Esophagus muscularis mucosa (tissue), 4 donors: ENCODE measurements at regions not wholly inside any gene's neighbourhood (a gene's known extent, or its start where the extent isn't known, plus 50 kb on each side); places are given as distances from the start of the nearest gene placed in this dataset.

Source experiments
- DNase-seq: peaks from one replicate; pipeline ENCODE4 v3.0.0-alpha.2; 2017; ENCODE audit errors: extremely low spot score
- H3K27ac ChIP-seq, 4 donors: fragments of 200-600 bp; sonication (generic); replicated peaks in 1 of 4; 1 replicate in 3 of 4; 2 replicates in 1 of 4; pipeline ENCODE4 v1.5.1; 2016 to 2019; ENCODE audit warnings: mild to moderate bottlenecking in 1 of 4
- H3K27me3 ChIP-seq, 4 donors: fragments of 200-600 bp; sonication (generic); one replicate each; pipeline versions ENCODE4 v1.5.1 to v1.6.0; 2016 to 2019
- H3K36me3 ChIP-seq, 4 donors: fragments of 200-600 bp; sonication (generic); one replicate each; pipeline ENCODE4 v1.5.1; 2016 to 2019
- H3K4me1 ChIP-seq, 4 donors: fragments of 200-600 bp; sonication (generic); one replicate each; pipeline ENCODE4 v1.5.1; 2016 to 2019
- H3K4me3 ChIP-seq, 4 donors: fragments of 200-600 bp; sonication (generic); 1 replicate in 2 of 4; 2 replicates in 2 of 4; pipeline ENCODE4 v1.5.1; 2016 to 2019; ENCODE audit warnings: mild to moderate bottlenecking in 4 of 4, moderate library complexity in 1 of 4
- H3K9me3 ChIP-seq, 4 donors: fragments of 200-600 bp; sonication (generic); 1 replicate in 3 of 4; 2 replicates in 1 of 4; pipeline ENCODE4 v1.5.1; 2016 to 2019
- CTCF ChIP-seq, 3 experiments: fragments of 200-600 bp in 2 of 3; fragments of 450-650 bp in 1 of 3; sonication (generic) in 2 of 3; IDR thresholded peaks; one replicate each; pipeline ENCODE4 v1.5.1; 2017 to 2019; ENCODE audit warnings: antibody characterized with exemption in 3 of 3, mild to moderate bottlenecking in 2 of 3, moderate library complexity in 1 of 3
- EP300 ChIP-seq: sonication (generic); formaldehyde crosslinking; IDR thresholded peaks from one replicate; pipeline ENCODE4 v1.6.1; 2017; ENCODE audit warnings: antibody characterized with exemption
- POLR2A ChIP-seq: fragments of 450-650 bp; IDR thresholded peaks from one replicate; pipeline ENCODE4 v1.6.1; 2017; ENCODE audit warnings: antibody characterized with exemption, moderate library complexity, mild to moderate bottlenecking, low read depth
- POLR2AphosphoS5 ChIP-seq, 2 donors: sonication (generic); formaldehyde crosslinking; IDR thresholded peaks; one replicate each; pipeline ENCODE4 v1.6.1; 2017; ENCODE audit warnings: antibody characterized with exemption in 2 of 2
- WGBS: methylation state at CpG from one replicate; pipeline ENCODE4 v1.1.5; 2018; 5-methylcytosine and 5-hydroxymethylcytosine counted together
- intact Hi-C: fragments of 100-400 bp; cut with DNase I; formaldehyde crosslinking; loops from one replicate; pipeline ENCODE4 v1.15.1; 2023

GRCh38 chr17:79155701-79156100 lies 81.1 kb downstream of the ENGASE start:
- intact Hi-C loops, result no loop called here
- Histone ChIP-seq H3K36me3 (no peaks in the 10 kb centered on the region), H3K9me3 (no peaks in the 10 kb centered on the region), H3K27ac (no peak overlapping the region), H3K4me3 (no peak overlapping the region), H3K4me1 (no peaks in the 10 kb centered on the region), H3K27me3 (peaks cover 0 to 65% (median 0%) of the 10 kb centered on the region in 4 donors)
- DNase-seq, result no peak
- 95% methylated on average over 4 of the region's 12 CpGs for WGBS
- TF ChIP-seq EP300 (no peak), POLR2AphosphoS5 (IDR thresholded peaks at IDR 0.05) (no peak), CTCF (IDR thresholded peaks at IDR 0.05) (no peak)

GRCh38 chr17:79154951-79155585 lies 80.4 kb downstream of the ENGASE start:
- TF ChIP-seq CTCF (IDR thresholded peaks at IDR 0.05), result no peak
- no peak for TF ChIP-seq POLR2A
- no peak for TF ChIP-seq POLR2AphosphoS5 (IDR thresholded peaks at IDR 0.05)
- no peak for TF ChIP-seq EP300
- Histone ChIP-seq H3K9me3 (no peaks in the 10 kb centered on the region), H3K27ac (no peak overlapping the region), H3K4me1 (no peaks in the 10 kb centered on the region), H3K36me3 (no peaks in the 10 kb centered on the region), H3K27me3 (peaks cover 0 to 65% (median 0%) of the 10 kb centered on the region in 4 donors), H3K4me3 (no peak overlapping the region)
- 74% methylated on average over 26 of the region's 31 CpGs for WGBS
- intact Hi-C loops, result no loop called here
- no peak for DNase-seq

- 63% methylated on average over 4 of the region's 14 CpGs for WGBS
- no peak overlapping the region for H3K4me3 ChIP-seq
- H3K4me1 ChIP-seq, result no peaks in the 10 kb centered on the region
- no peaks in the 10 kb centered on the region for H3K36me3 ChIP-seq
- TF ChIP-seq CTCF (IDR thresholded peaks at IDR 0.05) (no peak), POLR2AphosphoS5 (IDR thresholded peaks at IDR 0.05) (no peak), EP300 (no peak), POLR2A (no peak)
- DNase-seq, result no peak
- H3K9me3 ChIP-seq, result no peaks in the 10 kb centered on the region
- H3K27ac ChIP-seq, result no peak overlapping the region
- H3K27me3 ChIP-seq, result peaks cover 0 to 65% (median 0%) of the 10 kb centered on the region in 4 donors
- intact Hi-C loops, result no loop called here
Observed at GRCh38 chr17:79154446-79154845, 79.8 kb downstream of the ENGASE start.

- Histone ChIP-seq H3K4me3 (no peak overlapping the region), H3K27ac (no peak overlapping the region), H3K4me1 (no peaks in the 10 kb centered on the region), H3K36me3 (no peaks in the 10 kb centered on the region), H3K9me3 (no peaks in the 10 kb centered on the region), H3K27me3 (peaks cover 0 to 65% (median 0%) of the 10 kb centered on the region in 4 donors)
- intact Hi-C loops, result no loop called here
- TF ChIP-seq POLR2AphosphoS5 (IDR thresholded peaks at IDR 0.05) (no peak), POLR2A (no peak), CTCF (IDR thresholded peaks at IDR 0.05) (no peak), EP300 (no peak)
- 65% methylated on average over 13 of the region's 14 CpGs for WGBS
- no peak for DNase-seq
Observed at GRCh38 chr17:79153367-79154130, 78.9 kb downstream of the ENGASE start.
